ENCODE measurements at regions not wholly inside any gene's neighbourhood (a gene's known extent, or its start where the extent isn't known, plus 50 kb on each side); places are given as distances from the start of the nearest gene placed in this dataset.
"Not testable (repeated sequence)": the region's sequence is repeated elsewhere in the genome, so short reads cannot be mapped to it uniquely, and the experiment has no call there.

GRCh38 chr19:30288911-30289310 is 83.3 kb upstream of the ZNF536 start:
- DNase-seq (ENCODE audit: low read depth): no peak
- no peak for TF ChIP-seq CTCF (IDR thresholded peaks at IDR 0.05; ENCODE audit: control insufficient read depth, insufficient read depth, low read depth, low read length, missing control alignments)
- no peak overlapping the region for H3K4me3 ChIP-seq (ENCODE audit: control insufficient read depth, low read depth, low read length)

GRCh38 chr19:30289336-30289735 is 82.8 kb upstream of the ZNF536 start:
- no peak for TF ChIP-seq CTCF (IDR thresholded peaks at IDR 0.05; ENCODE audit: control insufficient read depth, insufficient read depth, low read depth, low read length, missing control alignments)
- no peak for DNase-seq (ENCODE audit: low read depth)
- no peak overlapping the region for H3K4me3 ChIP-seq (ENCODE audit: control insufficient read depth, low read depth, low read length)

GRCh38 chr19:30290805-30291204 is 81.4 kb upstream of the ZNF536 start:
- H3K4me3 ChIP-seq (ENCODE audit: control insufficient read depth, low read depth, low read length); DNase-seq (ENCODE audit: low read depth): not testable (repeated sequence)

GRCh38 chr19:30293051-30293785 is 79.0 kb upstream of the ZNF536 start:
- no peak for TF ChIP-seq CTCF (IDR thresholded peaks at IDR 0.05; ENCODE audit: control insufficient read depth, insufficient read depth, low read depth, low read length, missing control alignments)
- no peak for DNase-seq (ENCODE audit: low read depth)
- H3K4me3 ChIP-seq (ENCODE audit: control insufficient read depth, low read depth, low read length): no peak overlapping the region

- H3K4me3 ChIP-seq (ENCODE audit: control insufficient read depth, low read depth, low read length): no peak overlapping the region
- no peak for TF ChIP-seq CTCF (IDR thresholded peaks at IDR 0.05; ENCODE audit: control insufficient read depth, insufficient read depth, low read depth, low read length, missing control alignments)
Measured at GRCh38 chr19:30297969-30298368, 74.2 kb upstream of the ZNF536 start.

GRCh38 chr19:30303131-30303654 is 69.0 kb upstream of the ZNF536 start:
- no peak for DNase-seq (ENCODE audit: low read depth)
- TF ChIP-seq CTCF (IDR thresholded peaks at IDR 0.05; ENCODE audit: control insufficient read depth, insufficient read depth, low read depth, low read length, missing control alignments): no peak
- no peak overlapping the region for H3K4me3 ChIP-seq (ENCODE audit: control insufficient read depth, low read depth, low read length)

More at GRCh38 chr19:30297969-30298368, 74.2 kb upstream of the ZNF536 start:
- no peak for DNase-seq (ENCODE audit: low read depth)

- H3K4me3 ChIP-seq (ENCODE audit: control insufficient read depth, low read depth, low read length): no peak overlapping the region
- TF ChIP-seq CTCF (IDR thresholded peaks at IDR 0.05; ENCODE audit: control insufficient read depth, insufficient read depth, low read depth, low read length, missing control alignments): no peak
- no peak for DNase-seq (ENCODE audit: low read depth)
Measured at GRCh38 chr19:30304540-30304939, 67.6 kb upstream of the ZNF536 start.
